ENCODE measurements at regions not wholly inside any gene's neighbourhood (a gene's known extent, or its start where the extent isn't known, plus 50 kb on each side); places are given as distances from the start of the nearest gene placed in this dataset.

- DNase-seq (ENCODE audit: extremely low read depth, insufficient read length) = no peak
These were observed 612.1 kb downstream of the KCNJ3 start for GRCh38 chr2:155310589-155310988.

GRCh38 chr2:155309483-155309882 lies 611.0 kb downstream of the KCNJ3 start:
- H3K36me3 ChIP-seq (ENCODE audit: control insufficient read depth, insufficient read depth, low read length) = no peaks in the 10 kb centered on the region
- no peak for DNase-seq (ENCODE audit: extremely low read depth, insufficient read length)
- H3K4me3 ChIP-seq (replicated peaks; ENCODE audit: low read depth, low read length) = no peak overlapping the region
- H3K27me3 ChIP-seq (replicated peaks; ENCODE audit: control insufficient read depth, insufficient read depth, low read length) = no peaks in the 10 kb centered on the region
- no peak for TF ChIP-seq CTCF (IDR thresholded peaks at IDR 0.05; ENCODE audit: insufficient read depth, low read length, poor library complexity, severe bottlenecking)

More at GRCh38 chr2:155310589-155310988, 612.1 kb downstream of the KCNJ3 start:
- Histone ChIP-seq H3K4me3 (replicated peaks; ENCODE audit: low read depth, low read length) (no peak overlapping the region), H3K36me3 (ENCODE audit: control insufficient read depth, insufficient read depth, low read length) (no peaks in the 10 kb centered on the region), H3K27me3 (replicated peaks; ENCODE audit: control insufficient read depth, insufficient read depth, low read length) (no peaks in the 10 kb centered on the region)
- peak; percentile 42 for TF ChIP-seq CTCF (IDR thresholded peaks at IDR 0.05; ENCODE audit: insufficient read depth, low read length, poor library complexity, severe bottlenecking)

GRCh38 chr2:155308367-155309009 lies 610.0 kb downstream of the KCNJ3 start:
- Histone ChIP-seq H3K36me3 (ENCODE audit: control insufficient read depth, insufficient read depth, low read length) (no peaks in the 10 kb centered on the region), H3K4me3 (replicated peaks; ENCODE audit: low read depth, low read length) (no peak overlapping the region), H3K27me3 (replicated peaks; ENCODE audit: control insufficient read depth, insufficient read depth, low read length) (no peaks in the 10 kb centered on the region)
- DNase-seq (ENCODE audit: extremely low read depth, insufficient read length) = no peak
- no peak for TF ChIP-seq CTCF (IDR thresholded peaks at IDR 0.05; ENCODE audit: insufficient read depth, low read length, poor library complexity, severe bottlenecking)

- no peak for TF ChIP-seq CTCF (IDR thresholded peaks at IDR 0.05; ENCODE audit: insufficient read depth, low read length, poor library complexity, severe bottlenecking)
- no peak overlapping the region for H3K4me3 ChIP-seq (replicated peaks; ENCODE audit: low read depth, low read length)
- no peak for DNase-seq (ENCODE audit: extremely low read depth, insufficient read length)
These were observed 602.7 kb downstream of the KCNJ3 start for GRCh38 chr2:155301221-155301620.

GRCh38 chr2:155298001-155298400 lies 599.5 kb downstream of the KCNJ3 start:
- H3K36me3 ChIP-seq (ENCODE audit: control insufficient read depth, insufficient read depth, low read length) = no peaks in the 10 kb centered on the region
- no peak overlapping the region for H3K4me3 ChIP-seq (replicated peaks; ENCODE audit: low read depth, low read length)
- DNase-seq (ENCODE audit: extremely low read depth, insufficient read length) = no peak
- TF ChIP-seq CTCF (IDR thresholded peaks at IDR 0.05; ENCODE audit: insufficient read depth, low read length, poor library complexity, severe bottlenecking) = no peak
- no peaks in the 10 kb centered on the region for H3K27me3 ChIP-seq (replicated peaks; ENCODE audit: control insufficient read depth, insufficient read depth, low read length)

More at GRCh38 chr2:155301221-155301620, 602.7 kb downstream of the KCNJ3 start:
- Histone ChIP-seq H3K27me3 (replicated peaks; ENCODE audit: control insufficient read depth, insufficient read depth, low read length) (no peaks in the 10 kb centered on the region), H3K36me3 (ENCODE audit: control insufficient read depth, insufficient read depth, low read length) (no peaks in the 10 kb centered on the region)

GRCh38 chr2:155294358-155294757 lies 595.9 kb downstream of the KCNJ3 start:
- Histone ChIP-seq H3K27me3 (replicated peaks; ENCODE audit: control insufficient read depth, insufficient read depth, low read length) (no peaks in the 10 kb centered on the region), H3K36me3 (ENCODE audit: control insufficient read depth, insufficient read depth, low read length) (no peaks in the 10 kb centered on the region), H3K4me3 (replicated peaks; ENCODE audit: low read depth, low read length) (no peak overlapping the region)
- no peak for DNase-seq (ENCODE audit: extremely low read depth, insufficient read length)
- no peak for TF ChIP-seq CTCF (IDR thresholded peaks at IDR 0.05; ENCODE audit: insufficient read depth, low read length, poor library complexity, severe bottlenecking)
